Tibial artery (tissue), 4 donors: ENCODE measurements at regions not wholly inside any gene's neighbourhood (a gene's known extent, or its start where the extent isn't known, plus 50 kb on each side); places are given as distances from the start of the nearest gene placed in this dataset.

Source experiments
- DNase-seq, 2 donors: peaks; one replicate each; pipeline ENCODE4 v3.0.0-alpha.2; 2019
- H3K27ac ChIP-seq, 2 donors: fragments of 200-600 bp; sonication (generic) in 1 of 2; 1 replicate in 1 of 2; 2 replicates in 1 of 2; pipeline ENCODE4 v1.5.1; 2018 to 2019; ENCODE audit warnings: mild to moderate bottlenecking in 1 of 2
- H3K27me3 ChIP-seq, 2 donors: fragments of 200-600 bp; sonication (generic) in 1 of 2; one replicate each; pipeline versions ENCODE4 v1.5.1 to v1.6.0; 2016 to 2019
- H3K36me3 ChIP-seq, 3 donors: fragments of 200-600 bp; sonication (generic) in 2 of 3; one replicate each; pipeline ENCODE4 v1.5.1; 2016 to 2019; ENCODE audit warnings: mild to moderate bottlenecking in 2 of 3
- H3K4me1 ChIP-seq, 4 donors: fragments of 200-600 bp; sonication (generic) in 2 of 4; 1 replicate in 3 of 4; 2 replicates in 1 of 4; pipeline ENCODE4 v1.5.1; 2016 to 2019
- H3K4me3 ChIP-seq, 2 donors: fragments of 200-600 bp; sonication (generic) in 1 of 2; 1 replicate in 1 of 2; 2 replicates in 1 of 2; pipeline ENCODE4 v1.5.1; 2018 to 2019; ENCODE audit warnings: mild to moderate bottlenecking in 2 of 2
- H3K9me3 ChIP-seq, 3 donors: fragments of 200-600 bp; sonication (generic) in 1 of 3; one replicate each; pipeline ENCODE4 v1.5.1; 2016 to 2019
- CTCF ChIP-seq, 2 experiments: fragments of 200-600 bp in 1 of 2; fragments of 450-650 bp in 1 of 2; IDR thresholded peaks; one replicate each; pipeline ENCODE4 v1.5.1; 2017 to 2019; ENCODE audit warnings: antibody characterized with exemption in 2 of 2, mild to moderate bottlenecking in 1 of 2, moderate library complexity in 1 of 2
- intact Hi-C: fragments of 100-400 bp; cut with DNase I; formaldehyde crosslinking; loops from one replicate; pipeline ENCODE4 v1.15.0; 2023; ENCODE audit warnings: low total_unique reads

GRCh38 chr9:82582693-82583092 lies 480.2 kb downstream of the RASEF start:
- no peak for TF ChIP-seq CTCF (IDR thresholded peaks at IDR 0.05)
- Histone ChIP-seq H3K27ac (no peak overlapping the region), H3K4me1 (no peaks in the 10 kb centered on the region), H3K36me3 (no peaks in the 10 kb centered on the region), H3K4me3 (no peak overlapping the region), H3K27me3 (no peaks in the 10 kb centered on the region), H3K9me3 (no peaks in the 10 kb centered on the region)
- DNase-seq = no peak
- intact Hi-C loops = no loop called here

GRCh38 chr9:82583524-82583923 lies 479.4 kb downstream of the RASEF start:
- DNase-seq = no peak
- Histone ChIP-seq H3K36me3 (no peaks in the 10 kb centered on the region), H3K27ac (no peak overlapping the region), H3K9me3 (no peaks in the 10 kb centered on the region), H3K27me3 (no peaks in the 10 kb centered on the region), H3K4me3 (no peak overlapping the region), H3K4me1 (no peaks in the 10 kb centered on the region)
- intact Hi-C loops = no loop called here
- TF ChIP-seq CTCF (IDR thresholded peaks at IDR 0.05) = no peak

- H3K4me1 ChIP-seq = no peaks in the 10 kb centered on the region
- H3K36me3 ChIP-seq = no peaks in the 10 kb centered on the region
- H3K4me3 ChIP-seq = no peak overlapping the region
- no peaks in the 10 kb centered on the region for H3K27me3 ChIP-seq
- intact Hi-C loops = no loop called here
- DNase-seq = no peak
- H3K9me3 ChIP-seq = no peaks in the 10 kb centered on the region
- H3K27ac ChIP-seq = no peak overlapping the region
- no peak for TF ChIP-seq CTCF (IDR thresholded peaks at IDR 0.05)
Observed at GRCh38 chr9:82584349-82584863, 478.5 kb downstream of the RASEF start.

- Histone ChIP-seq H3K4me3 (no peak overlapping the region), H3K27me3 (no peaks in the 10 kb centered on the region), H3K4me1 (no peaks in the 10 kb centered on the region), H3K9me3 (no peaks in the 10 kb centered on the region), H3K27ac (no peak overlapping the region), H3K36me3 (no peaks in the 10 kb centered on the region)
- intact Hi-C loops = no loop called here
- TF ChIP-seq CTCF (IDR thresholded peaks at IDR 0.05) = no peak
- DNase-seq = no peak
Observed at GRCh38 chr9:82586918-82587356, 476.0 kb downstream of the RASEF start.

GRCh38 chr9:82588301-82589180 lies 474.4 kb downstream of the RASEF start:
- H3K36me3 ChIP-seq = no peaks in the 10 kb centered on the region
- intact Hi-C loops = no loop called here
- H3K9me3 ChIP-seq = no peaks in the 10 kb centered on the region
- no peaks in the 10 kb centered on the region for H3K4me1 ChIP-seq
- no peaks in the 10 kb centered on the region for H3K27me3 ChIP-seq
- no peak for TF ChIP-seq CTCF (IDR thresholded peaks at IDR 0.05)
- DNase-seq = no peak
- no peak overlapping the region for H3K4me3 ChIP-seq
- H3K27ac ChIP-seq = no peak overlapping the region
